Fibroblast of lung (primary cell): ENCODE measurements at regions not wholly inside any gene's neighbourhood (a gene's known extent, or its start where the extent isn't known, plus 50 kb on each side); places are given as distances from the start of the nearest gene placed in this dataset.
A peak's percentile ranks its signal among the peaks of the same experiment; 100 is the strongest.

Experiments
- DNase-seq, 2 donors: peaks; one replicate each; pipeline versions ENCODE4 v3.0.0 to v3.0.0-alpha.2; 2010; ENCODE audit warnings: low read depth in 2 of 2
- H2AFZ ChIP-seq: 2 replicates; pipeline ENCODE4 v1.5.1; 2012; ENCODE audit warnings: low read length, control low read depth, inconsistent platforms
- H3K27ac ChIP-seq: 2 replicates; pipeline ENCODE4 v1.5.1; 2011; ENCODE audit warnings: low read length, control low read depth; ENCODE audit not compliant: insufficient read depth
- H3K27me3 ChIP-seq: 2 replicates; pipeline ENCODE4 v1.5.1; 2011; ENCODE audit warnings: mild to moderate bottlenecking, low read length; ENCODE audit not compliant: control insufficient read depth, insufficient read depth
- H3K36me3 ChIP-seq: 2 replicates; pipeline ENCODE4 v1.5.1; 2011; ENCODE audit warnings: low read length; ENCODE audit not compliant: control insufficient read depth, insufficient read depth
- H3K4me1 ChIP-seq: 2 replicates; pipeline ENCODE4 v1.5.1; 2011; ENCODE audit warnings: low read length; ENCODE audit not compliant: control insufficient read depth, insufficient read depth; ENCODE audit errors: extremely low read depth
- H3K4me2 ChIP-seq: 2 replicates; pipeline ENCODE4 v1.5.1; 2011; ENCODE audit warnings: low read length, control low read depth; ENCODE audit not compliant: insufficient read depth; ENCODE audit errors: extremely low read depth
- H3K4me3 ChIP-seq, 4 experiments: fragments of 200-600 bp in 1 of 4; sonication (generic) in 1 of 4; replicated peaks in 1 of 4; 2 replicates each; pipeline ENCODE4 v1.5.1; 2011 to 2016; ENCODE audit warnings: low read length in 4 of 4, low read depth in 3 of 4, mild to moderate bottlenecking in 3 of 4, control low read depth in 2 of 4, inconsistent platforms in 1 of 4, mixed read lengths in 1 of 4; ENCODE audit not compliant: insufficient read depth in 1 of 4; ENCODE audit errors: control extremely low read depth in 1 of 4
- H3K79me2 ChIP-seq: 2 replicates; pipeline ENCODE4 v1.5.1; 2012; ENCODE audit warnings: mild to moderate bottlenecking, low read length, inconsistent platforms; ENCODE audit not compliant: control insufficient read depth, insufficient read depth
- H3K9ac ChIP-seq: 2 replicates; pipeline ENCODE4 v1.5.1; 2011; ENCODE audit warnings: mild to moderate bottlenecking, low read length, control low read depth; ENCODE audit not compliant: insufficient read depth
- H3K9me3 ChIP-seq: 2 replicates; pipeline ENCODE4 v1.5.1; 2012; ENCODE audit warnings: low read depth, low read length; ENCODE audit not compliant: control insufficient read depth, insufficient read depth
- H4K20me1 ChIP-seq: 2 replicates; pipeline ENCODE4 v1.5.1; 2011; ENCODE audit warnings: low read length; ENCODE audit not compliant: control insufficient read depth, insufficient read depth; ENCODE audit errors: extremely low read depth
- EZH2 ChIP-seq: IDR thresholded peaks from 2 replicates; pipeline ENCODE4 v1.5.1; 2012; ENCODE audit warnings: low read length, control low read depth, mild to moderate bottlenecking; ENCODE audit errors: missing control alignments
- TF ChIP-seq, protein P1 (sequence below), 2 donors: IDR thresholded peaks in 1 of 2; conservative IDR thresholded peaks in 1 of 2; 1 replicate in 1 of 2; 2 replicates in 1 of 2; pipeline ENCODE4 v1.5.1; 2011 to 2012; ENCODE audit warnings: low read length in 2 of 2, control low read depth in 1 of 2, inconsistent platforms in 1 of 2, low read depth in 1 of 2, mild to moderate bottlenecking in 1 of 2

DNA sequence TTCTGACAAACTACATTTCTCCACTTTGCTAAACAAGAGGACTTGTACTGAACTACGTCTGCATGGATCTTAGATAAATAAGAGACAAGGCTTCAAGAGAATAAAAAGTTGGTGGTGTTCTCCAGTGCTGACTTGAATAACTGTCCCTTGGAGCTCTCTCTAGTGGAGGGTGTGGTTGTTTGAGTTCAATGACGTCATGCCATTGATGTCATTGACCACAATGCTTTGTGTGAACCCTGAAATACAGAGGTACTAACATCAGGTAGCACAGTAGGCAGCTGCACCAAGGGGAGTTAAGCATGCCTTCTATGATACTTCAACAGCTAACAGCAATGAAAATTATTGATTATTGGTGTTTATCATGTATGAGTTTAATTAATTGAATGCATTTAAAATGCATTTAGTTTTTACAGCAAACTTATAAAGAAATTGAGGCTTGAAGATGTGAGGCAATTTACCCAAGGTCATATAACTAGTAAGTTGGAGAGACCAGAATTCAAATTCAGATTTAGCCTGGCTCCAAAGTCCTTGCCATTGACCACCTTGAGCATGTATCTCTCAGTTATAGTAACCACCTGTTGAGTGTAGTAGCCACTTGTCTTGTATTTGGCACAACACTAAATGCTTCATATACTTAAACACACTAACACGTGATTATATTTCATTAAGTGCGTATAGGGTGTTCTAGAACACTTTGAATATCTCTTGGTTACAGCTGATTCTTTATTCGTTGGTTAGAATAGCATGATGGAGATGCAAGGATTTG, 126.0 kb upstream of the ANKRD28 start:
- no peaks in the 10 kb centered on the region for H3K79me2 ChIP-seq
- H3K9me3 ChIP-seq, result no peaks in the 10 kb centered on the region
- no peak overlapping the region for H3K27ac ChIP-seq
- H3K9ac ChIP-seq, result no peak overlapping the region
- H3K36me3 ChIP-seq, result no peaks in the 10 kb centered on the region
- no peaks in the 10 kb centered on the region for H3K4me1 ChIP-seq
- H2AFZ ChIP-seq, result no peak overlapping the region
- peaks cover 9% of the 10 kb centered on the region for H3K27me3 ChIP-seq
- H4K20me1 ChIP-seq, result no peaks in the 10 kb centered on the region
- H3K4me2 ChIP-seq, result no peak overlapping the region
- no peak overlapping the region for H3K4me3 ChIP-seq
- DNase-seq, result peak; percentile 6 to 8
- no peak for TF ChIP-seq EZH2

GRCh38 chr3:15924914-15925313, 127.1 kb upstream of the ANKRD28 start:
- Histone ChIP-seq H3K27ac (no peak overlapping the region), H3K4me2 (no peak overlapping the region), H3K79me2 (no peaks in the 10 kb centered on the region), H3K27me3 (peaks cover 7% of the 10 kb centered on the region), H3K9ac (no peak overlapping the region), H3K4me1 (no peaks in the 10 kb centered on the region), H3K9me3 (no peaks in the 10 kb centered on the region), H3K4me3 (no peak overlapping the region), H3K36me3 (no peaks in the 10 kb centered on the region), H4K20me1 (no peaks in the 10 kb centered on the region), H2AFZ (no peak overlapping the region)
- no peak for DNase-seq
- no peak for TF ChIP-seq EZH2
- TF ChIP-seq, protein P1, sequence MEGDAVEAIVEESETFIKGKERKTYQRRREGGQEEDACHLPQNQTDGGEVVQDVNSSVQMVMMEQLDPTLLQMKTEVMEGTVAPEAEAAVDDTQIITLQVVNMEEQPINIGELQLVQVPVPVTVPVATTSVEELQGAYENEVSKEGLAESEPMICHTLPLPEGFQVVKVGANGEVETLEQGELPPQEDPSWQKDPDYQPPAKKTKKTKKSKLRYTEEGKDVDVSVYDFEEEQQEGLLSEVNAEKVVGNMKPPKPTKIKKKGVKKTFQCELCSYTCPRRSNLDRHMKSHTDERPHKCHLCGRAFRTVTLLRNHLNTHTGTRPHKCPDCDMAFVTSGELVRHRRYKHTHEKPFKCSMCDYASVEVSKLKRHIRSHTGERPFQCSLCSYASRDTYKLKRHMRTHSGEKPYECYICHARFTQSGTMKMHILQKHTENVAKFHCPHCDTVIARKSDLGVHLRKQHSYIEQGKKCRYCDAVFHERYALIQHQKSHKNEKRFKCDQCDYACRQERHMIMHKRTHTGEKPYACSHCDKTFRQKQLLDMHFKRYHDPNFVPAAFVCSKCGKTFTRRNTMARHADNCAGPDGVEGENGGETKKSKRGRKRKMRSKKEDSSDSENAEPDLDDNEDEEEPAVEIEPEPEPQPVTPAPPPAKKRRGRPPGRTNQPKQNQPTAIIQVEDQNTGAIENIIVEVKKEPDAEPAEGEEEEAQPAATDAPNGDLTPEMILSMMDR (conservative IDR thresholded peaks at IDR 0.05 in 1 of 2, IDR thresholded peaks at IDR 0.05 in 1 of 2; ENCODE audit: low read depth in 1 of 2, low read length in 2 of 2), result no peak

- TF ChIP-seq, protein P1 (conservative IDR thresholded peaks at IDR 0.05 in 1 of 2, IDR thresholded peaks at IDR 0.05 in 1 of 2; ENCODE audit: low read depth in 1 of 2, low read length in 2 of 2), result no peak
- no peak for TF ChIP-seq EZH2
- no peaks in the 10 kb centered on the region for H3K36me3 ChIP-seq
- H2AFZ ChIP-seq, result no peak overlapping the region
- no peaks in the 10 kb centered on the region for H4K20me1 ChIP-seq
- no peak overlapping the region for H3K4me3 ChIP-seq
- H3K27me3 ChIP-seq, result no peaks in the 10 kb centered on the region
- no peak overlapping the region for H3K9ac ChIP-seq
- H3K79me2 ChIP-seq, result no peaks in the 10 kb centered on the region
- DNase-seq, result no peak
- no peak overlapping the region for H3K4me2 ChIP-seq
- no peak overlapping the region for H3K27ac ChIP-seq
- no peaks in the 10 kb centered on the region for H3K4me1 ChIP-seq
- H3K9me3 ChIP-seq, result no peaks in the 10 kb centered on the region
Measured at GRCh38 chr3:15926871-15927270, 129.1 kb upstream of the ANKRD28 start.
